ENCODE measurements at regions not wholly inside any gene's neighbourhood (a gene's known extent, or its start where the extent isn't known, plus 50 kb on each side); places are given as distances from the start of the nearest gene placed in this dataset.

- peaks cover 4% of the 10 kb centered on the region for H3K9me3 Mint-ChIP-seq
- H3K4me3 Mint-ChIP-seq, result no peak overlapping the region
- peaks cover 14% of the 10 kb centered on the region for H3K27me3 Mint-ChIP-seq (ENCODE audit: low read depth)
- no peaks in the 10 kb centered on the region for H3K4me1 Mint-ChIP-seq
- H3K27ac Mint-ChIP-seq, result no peak overlapping the region
- no peak for DNase-seq (ENCODE audit: low spot score in 2 of 2, unreplicated experiment in 2 of 2)
- TF ChIP-seq CTCF (IDR thresholded peaks at IDR 0.05; ENCODE audit: unreplicated experiment), result no peak
- H3K36me3 Mint-ChIP-seq, result no peaks in the 10 kb centered on the region
These were observed 60.4 kb upstream of the NPVF start for GRCh38 chr7:25288556-25289307.

DNA sequence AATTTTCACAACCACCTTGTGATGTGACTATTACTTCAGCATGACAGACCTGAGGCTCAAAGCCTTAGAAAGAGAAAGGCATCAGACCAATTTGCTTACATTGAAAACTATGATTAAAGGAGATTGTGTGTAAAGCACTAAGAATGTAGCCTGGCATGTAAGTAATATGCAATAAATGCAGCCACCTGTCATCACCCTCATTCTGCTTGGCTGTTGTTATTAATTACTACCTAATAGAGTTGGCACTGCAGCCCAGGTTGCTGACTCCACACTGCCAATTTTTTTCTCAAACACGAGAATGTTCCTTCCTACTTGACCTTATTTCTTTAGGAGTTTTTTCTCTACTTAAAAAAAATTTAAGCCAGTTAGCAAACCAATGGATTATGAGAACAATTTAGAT lies 61.2 kb upstream of the NPVF start:
- Mint-ChIP-seq H3K27me3 (ENCODE audit: low read depth) (peaks cover 14% of the 10 kb centered on the region), H3K4me1 (no peaks in the 10 kb centered on the region), H3K27ac (no peak overlapping the region), H3K36me3 (no peaks in the 10 kb centered on the region), H3K9me3 (peaks cover 4% of the 10 kb centered on the region), H3K4me3 (no peak overlapping the region)
- DNase-seq (ENCODE audit: low spot score in 2 of 2, unreplicated experiment in 2 of 2), result no peak
- no peak for TF ChIP-seq CTCF (IDR thresholded peaks at IDR 0.05; ENCODE audit: unreplicated experiment)

DNA sequence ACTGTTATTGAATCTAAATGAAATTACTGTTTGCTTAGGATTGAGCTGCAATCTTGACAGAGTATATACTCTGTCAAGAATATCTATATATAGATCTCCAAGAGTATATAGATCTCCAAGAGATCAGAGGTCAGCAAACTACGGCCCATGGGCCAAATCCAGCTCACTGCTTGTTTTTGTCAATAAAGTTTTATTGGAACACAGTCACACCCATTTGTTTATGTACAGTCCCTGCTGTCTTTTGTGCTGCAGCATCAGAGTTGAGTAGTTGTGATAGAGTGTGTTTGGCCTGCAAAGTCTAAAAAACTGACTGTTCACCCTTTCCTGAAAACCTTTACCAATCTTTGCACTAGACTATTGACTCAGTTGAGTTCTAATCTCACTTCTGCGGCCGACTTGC lies 66.3 kb upstream of the NPVF start:
- Mint-ChIP-seq H3K27me3 (ENCODE audit: low read depth) (peaks cover 9% of the 10 kb centered on the region), H3K36me3 (no peaks in the 10 kb centered on the region), H3K9me3 (peaks cover 7% of the 10 kb centered on the region), H3K4me1 (peaks cover 3% of the 10 kb centered on the region), H3K4me3 (no peak overlapping the region), H3K27ac (no peak overlapping the region)
- no peak for DNase-seq (ENCODE audit: low spot score in 2 of 2, unreplicated experiment in 2 of 2)
- TF ChIP-seq CTCF (IDR thresholded peaks at IDR 0.05; ENCODE audit: unreplicated experiment), result no peak

GRCh38 chr7:25295387-25295786 lies 67.1 kb upstream of the NPVF start:
- H3K36me3 Mint-ChIP-seq, result no peaks in the 10 kb centered on the region
- H3K27ac Mint-ChIP-seq, result no peak overlapping the region
- H3K27me3 Mint-ChIP-seq (ENCODE audit: low read depth), result peaks cover 9% of the 10 kb centered on the region
- no peak for DNase-seq (ENCODE audit: low spot score in 2 of 2, unreplicated experiment in 2 of 2)
- H3K9me3 Mint-ChIP-seq, result peaks cover 7% of the 10 kb centered on the region
- H3K4me3 Mint-ChIP-seq, result no peak overlapping the region
- H3K4me1 Mint-ChIP-seq, result peaks cover 3% of the 10 kb centered on the region
- no peak for TF ChIP-seq CTCF (IDR thresholded peaks at IDR 0.05; ENCODE audit: unreplicated experiment)

DNA sequence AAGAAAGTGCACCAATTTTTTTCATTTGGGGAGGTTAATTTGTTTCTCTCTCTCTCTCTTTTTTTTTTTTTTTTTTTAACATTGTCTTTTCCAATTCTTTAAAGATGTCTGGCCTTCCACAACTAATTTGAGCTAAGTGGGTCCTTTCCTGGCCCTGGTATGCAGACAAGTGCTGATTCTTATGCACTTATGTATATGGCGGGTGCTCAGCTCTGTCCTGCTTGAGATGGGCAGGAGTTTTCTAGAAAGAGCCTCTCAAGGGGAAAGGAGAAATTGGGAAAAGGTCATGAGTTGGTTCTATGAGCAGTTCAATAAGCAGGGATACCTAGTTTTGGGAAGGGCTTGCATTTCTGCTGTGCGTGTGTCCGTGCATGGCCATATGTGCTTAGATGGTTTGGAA lies 67.8 kb upstream of the NPVF start:
- no peak overlapping the region for H3K4me3 Mint-ChIP-seq
- no peak overlapping the region for H3K27ac Mint-ChIP-seq

More for the DNA sequence above, 67.8 kb upstream of the NPVF start:
- H3K4me1 Mint-ChIP-seq, result peaks cover 3% of the 10 kb centered on the region
- peaks cover 7% of the 10 kb centered on the region for H3K9me3 Mint-ChIP-seq
- H3K36me3 Mint-ChIP-seq, result no peaks in the 10 kb centered on the region
- DNase-seq (ENCODE audit: low spot score in 2 of 2, unreplicated experiment in 2 of 2), result no peak
- peaks cover 9% of the 10 kb centered on the region for H3K27me3 Mint-ChIP-seq (ENCODE audit: low read depth)
- no peak for TF ChIP-seq CTCF (IDR thresholded peaks at IDR 0.05; ENCODE audit: unreplicated experiment)

Measured in mesothelial cell of epicardium (in vitro differentiated cells).